ENCODE measurements at regions not wholly inside any gene's neighbourhood (a gene's known extent, or its start where the extent isn't known, plus 50 kb on each side); places are given as distances from the start of the nearest gene placed in this dataset.

GRCh38 chr13:68350554-68350953 is 1120.4 kb upstream of the PCDH9 start (continued):
- TF ChIP-seq, protein P1, sequence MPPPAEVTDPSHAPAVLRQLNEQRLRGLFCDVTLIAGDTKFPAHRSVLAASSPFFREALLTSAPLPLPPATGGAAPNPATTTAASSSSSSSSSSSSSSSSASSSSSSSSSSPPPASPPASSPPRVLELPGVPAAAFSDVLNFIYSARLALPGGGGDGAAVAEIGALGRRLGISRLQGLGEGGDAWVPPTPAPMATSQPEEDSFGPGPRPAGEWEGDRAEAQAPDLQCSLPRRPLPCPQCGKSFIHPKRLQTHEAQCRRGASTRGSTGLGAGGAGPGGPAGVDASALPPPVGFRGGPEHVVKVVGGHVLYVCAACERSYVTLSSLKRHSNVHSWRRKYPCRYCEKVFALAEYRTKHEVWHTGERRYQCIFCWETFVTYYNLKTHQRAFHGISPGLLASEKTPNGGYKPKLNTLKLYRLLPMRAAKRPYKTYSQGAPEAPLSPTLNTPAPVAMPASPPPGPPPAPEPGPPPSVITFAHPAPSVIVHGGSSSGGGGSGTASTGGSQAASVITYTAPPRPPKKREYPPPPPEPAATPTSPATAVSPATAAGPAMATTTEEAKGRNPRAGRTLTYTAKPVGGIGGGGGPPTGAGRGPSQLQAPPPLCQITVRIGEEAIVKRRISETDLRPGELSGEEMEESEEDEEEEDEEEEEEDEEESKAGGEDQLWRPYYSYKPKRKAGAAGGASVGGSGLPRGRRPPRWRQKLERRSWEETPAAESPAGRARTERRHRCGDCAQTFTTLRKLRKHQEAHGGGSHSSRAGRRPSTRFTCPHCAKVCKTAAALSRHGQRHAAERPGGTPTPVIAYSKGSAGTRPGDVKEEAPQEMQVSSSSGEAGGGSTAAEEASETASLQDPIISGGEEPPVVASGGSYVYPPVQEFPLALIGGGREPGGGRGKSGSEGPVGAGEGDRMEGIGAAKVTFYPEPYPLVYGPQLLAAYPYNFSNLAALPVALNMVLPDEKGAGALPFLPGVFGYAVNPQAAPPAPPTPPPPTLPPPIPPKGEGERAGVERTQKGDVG (CRISPR knock-in tag; IDR thresholded peaks at IDR 0.05): no peak
- TF ChIP-seq RFX5 (IDR thresholded peaks at IDR 0.05; ENCODE audit: low read depth, low read length): no peak
- no peak for TF ChIP-seq NFIC (IDR thresholded peaks at IDR 0.05; ENCODE audit: low read depth, low read length)

GRCh38 chr13:68347220-68347619 is 1117.1 kb upstream of the PCDH9 start:
- Histone ChIP-seq H4K20me1 (ENCODE audit: control insufficient read depth, insufficient read depth) (no peaks in the 10 kb centered on the region), H3K79me2 (ENCODE audit: control insufficient read depth, insufficient read depth, low read length) (no peaks in the 10 kb centered on the region), H2AFZ (ENCODE audit: control insufficient read depth, low read depth, low read length) (no peak overlapping the region), H3K27me3 (replicated peaks in 1 of 2; ENCODE audit: control insufficient read depth in 2 of 2, insufficient read depth in 2 of 2, low read length in 1 of 2) (no peaks in the 10 kb centered on the region), H3K4me1 (ENCODE audit: control insufficient read depth, insufficient read depth, low read length) (no peaks in the 10 kb centered on the region), H3K36me3 (ENCODE audit: control insufficient read depth in 2 of 2, insufficient read depth in 2 of 2, low read length in 1 of 2) (no peaks in the 10 kb centered on the region), H3K9ac (ENCODE audit: control insufficient read depth, insufficient read depth, low read length) (no peak overlapping the region), H3K4me3 (no peak overlapping the region), H3K27ac (ENCODE audit: control insufficient read depth, insufficient read depth) (no peak overlapping the region), H3K4me2 (ENCODE audit: control insufficient read depth, insufficient read depth) (no peak overlapping the region), H3K9me3 (replicated peaks; ENCODE audit: control insufficient read depth, insufficient read depth, low read length) (no peaks in the 10 kb centered on the region)
- ChIA-PET RAD21 (ENCODE audit: unreplicated experiment) (interaction anchor here (1.3 kb wide), 1 partner anchor 9 kb away, joined by 4 read pairs; no protein-coding TSS in a partner anchor), CTCF (no interaction called here), POLR2A (no interaction called here), SMC1A (ENCODE audit: uncharacterized antibody, unreplicated experiment) (interaction anchor here (1.1 kb wide), 1 partner anchor 9 kb away, joined by 3 read pairs; no protein-coding TSS in a partner anchor)
- TF ChIP-seq KAT2A (conservative IDR thresholded peaks at IDR 0.05; ENCODE audit: control insufficient read depth, low read depth, low read length) (no peak), PAX8 (IDR thresholded peaks at IDR 0.05) (no peak), ZNF24 (IDR thresholded peaks at IDR 0.05) (no peak), BCL3 (IDR thresholded peaks at IDR 0.05; ENCODE audit: borderline replicate concordance, insufficient read depth, low read depth, low read length, poor library complexity, severe bottlenecking) (no peak), ZNF207 (IDR thresholded peaks at IDR 0.05; ENCODE audit: borderline replicate concordance) (no peak), GABPA (IDR thresholded peaks at IDR 0.05; ENCODE audit: low read depth) (no peak), SIN3A (IDR thresholded peaks at IDR 0.05; ENCODE audit: low read depth, low read length) (no peak), POLR2A (IDR thresholded peaks at IDR 0.05; ENCODE audit: low read depth, low read length) (no peak), NR2F1 (conservative IDR thresholded peaks at IDR 0.05) (no peak), CHD2 (IDR thresholded peaks at IDR 0.05; ENCODE audit: borderline replicate concordance, low read depth, low read length) (no peak), MXI1 (IDR thresholded peaks at IDR 0.05; ENCODE audit: low read depth, low read length) (no peak), IRF4 (IDR thresholded peaks at IDR 0.05; ENCODE audit: low read depth, low read length) (no peak), NR2C1 (IDR thresholded peaks at IDR 0.05) (no peak), RB1 (IDR thresholded peaks at IDR 0.05; ENCODE audit: borderline replicate concordance) (no peak), POU2F2 (IDR thresholded peaks at IDR 0.05; ENCODE audit: borderline replicate concordance, low read depth, low read length) (no peak), MEF2A (IDR thresholded peaks at IDR 0.05; ENCODE audit: insufficient read depth, low read depth, low read length) (no peak), BMI1 (IDR thresholded peaks at IDR 0.05; ENCODE audit: borderline replicate concordance) (no peak)
- FAIRE-seq (no peak), DNase-seq (ENCODE audit: low read depth, low spot score) (no peak), ATAC-seq (no peak)
- WGBS (ENCODE audit: insufficient coverage, insufficient replicate concordance, low lambda C conversion rate, missing lambda C conversion rate): 2% methylated on average over 3 of the region's 3 CpGs
- intact Hi-C loops (cut with micrococcal nuclease; ENCODE audit: unreplicated experiment): no loop called here
- BruUV-seq (replicated peaks): no TSS peak
- in situ Hi-C loops (cut with MboI): no loop called here
